NCI-H2196 treated with DMSO at 0.1 percent for 48 hours (cell line): ENCODE measurements at regions not wholly inside any gene's neighbourhood (a gene's known extent, or its start where the extent isn't known, plus 50 kb on each side); places are given as distances from the start of the nearest gene placed in this dataset.
"Not testable (repeated sequence)": the region's sequence is repeated elsewhere in the genome, so short reads cannot be mapped to it uniquely, and the experiment has no call there.

Source experiments
- DNase-seq: peaks from one replicate; lab custom pipeline; 2025; ENCODE audit not compliant: unreplicated experiment; lab: John Stamatoyannopoulos, UW

- DNase-seq: no peak
Observed at GRCh38 chr4:114417214-114417613, 181.4 kb upstream of the UGT8 start.

DNA sequence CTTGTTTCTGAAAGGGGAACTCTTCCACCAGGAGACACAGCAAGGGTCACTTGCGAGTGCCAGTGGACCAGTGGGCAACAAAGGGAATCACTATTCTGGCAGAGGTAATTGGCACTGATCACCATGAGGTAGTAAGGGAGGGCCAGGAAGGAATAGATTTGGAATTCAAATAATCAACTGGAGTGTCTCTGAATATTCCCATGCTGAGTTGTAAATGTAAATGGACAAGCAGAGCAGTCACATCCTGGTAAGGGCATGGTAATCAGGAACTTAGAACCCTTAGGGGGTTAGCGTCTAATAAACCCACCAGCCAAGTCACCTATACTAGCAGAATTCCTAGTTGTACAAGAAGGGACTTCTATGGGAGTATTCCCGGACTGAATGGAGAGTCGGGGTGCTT lies 178.5 kb upstream of the UGT8 start:
- DNase-seq: no peak

GRCh38 chr4:114423582-114423981 lies 175.0 kb upstream of the UGT8 start:
- no peak for DNase-seq

GRCh38 chr4:114435116-114435515 lies 163.5 kb upstream of the UGT8 start:
- DNase-seq: no peak

DNA sequence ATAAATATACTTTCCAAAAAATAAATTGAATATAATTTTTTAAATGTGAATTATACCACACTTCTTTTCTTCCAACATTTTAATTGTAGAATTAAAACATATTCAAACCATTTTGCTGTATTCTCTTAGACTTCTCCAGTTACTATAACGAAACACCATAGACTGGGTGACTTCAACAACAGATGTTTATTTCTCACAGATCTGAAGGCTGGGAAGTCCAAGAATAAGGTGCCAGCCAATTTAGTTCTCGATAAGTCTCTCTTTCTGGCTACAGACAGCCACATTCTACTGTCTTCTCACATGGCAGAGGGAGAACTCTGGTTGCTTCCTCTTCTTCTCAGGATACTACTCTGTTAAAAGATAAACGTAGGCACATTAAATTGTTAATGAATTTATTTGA lies 155.8 kb upstream of the UGT8 start:
- no peak for DNase-seq

DNA sequence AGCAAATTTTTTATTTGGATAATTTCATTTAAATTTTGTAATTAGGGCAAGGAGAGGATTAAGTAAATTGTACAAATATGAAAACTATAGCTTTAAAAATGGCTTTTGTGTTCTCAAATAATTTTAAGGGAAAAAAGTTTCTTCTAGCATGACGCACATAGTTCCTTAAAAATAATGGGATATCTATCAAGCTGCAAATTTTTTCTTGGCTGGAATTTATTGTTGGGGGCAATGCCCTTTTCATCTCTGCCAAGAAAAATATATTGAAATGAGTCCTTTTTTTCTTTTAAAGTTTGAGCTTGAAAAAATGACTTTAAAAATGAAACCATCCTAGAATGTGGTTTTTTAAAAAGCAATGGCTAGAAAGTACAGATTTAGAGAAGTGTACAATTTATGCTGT lies 154.4 kb upstream of the UGT8 start:
- DNase-seq: no peak

DNA sequence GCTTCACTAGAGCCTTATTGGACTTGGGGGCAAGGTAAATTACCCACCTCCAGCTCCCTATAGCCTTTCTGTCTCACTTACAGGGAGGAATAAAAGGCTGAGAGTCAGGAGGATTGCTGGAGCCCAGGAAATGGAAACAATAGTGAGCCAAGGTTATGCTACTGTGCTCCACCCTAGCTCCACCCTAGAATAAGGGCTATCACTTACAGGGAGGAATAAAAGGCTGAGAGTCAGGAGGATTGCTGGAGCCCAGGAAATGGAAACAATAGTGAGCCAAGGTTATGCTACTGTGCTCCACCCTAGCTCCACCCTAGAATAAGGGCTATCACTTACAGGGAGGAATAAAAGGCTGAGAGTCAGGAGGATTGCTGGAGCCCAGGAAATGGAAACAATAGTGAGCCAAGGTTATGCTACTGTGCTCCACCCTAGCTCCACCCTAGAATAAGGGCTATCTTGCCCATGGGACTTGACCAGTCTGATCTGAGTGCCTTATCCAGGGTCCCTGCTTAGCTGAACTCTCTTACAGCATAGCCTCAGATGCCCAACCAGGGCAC lies 150.6 kb upstream of the UGT8 start:
- DNase-seq: not testable (repeated sequence)

- DNase-seq: no peak
Observed at GRCh38 chr4:114458728-114459127, 139.9 kb upstream of the UGT8 start.

DNA sequence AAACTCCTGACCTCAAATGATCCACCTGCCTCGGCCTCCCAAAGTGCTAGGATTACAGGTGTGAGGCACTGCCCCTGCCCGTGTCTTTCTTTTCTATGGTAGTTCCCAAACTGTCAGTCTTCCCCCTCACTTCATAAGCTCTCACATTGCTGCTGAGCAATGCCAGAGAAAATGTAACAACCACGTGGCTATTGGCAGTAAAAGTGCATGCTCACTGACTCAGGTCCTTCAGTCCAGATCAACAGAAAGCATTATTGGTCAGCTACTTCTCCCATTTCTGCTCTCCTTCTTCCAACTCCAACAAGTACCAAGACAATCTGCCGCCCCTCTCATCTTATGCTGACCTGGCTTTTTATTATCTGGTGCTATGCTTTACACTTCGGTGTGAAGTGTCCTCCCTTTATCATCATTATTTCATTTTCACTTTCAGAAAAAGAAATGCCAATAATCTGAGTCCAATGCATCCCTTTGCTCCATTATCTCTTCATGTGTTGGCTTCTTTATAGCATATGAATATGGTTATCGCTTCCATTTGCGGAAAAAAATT lies 133.8 kb upstream of the UGT8 start:
- no peak for DNase-seq

- DNase-seq: no peak
Observed at GRCh38 chr4:114465766-114466165, 132.8 kb upstream of the UGT8 start.

DNA sequence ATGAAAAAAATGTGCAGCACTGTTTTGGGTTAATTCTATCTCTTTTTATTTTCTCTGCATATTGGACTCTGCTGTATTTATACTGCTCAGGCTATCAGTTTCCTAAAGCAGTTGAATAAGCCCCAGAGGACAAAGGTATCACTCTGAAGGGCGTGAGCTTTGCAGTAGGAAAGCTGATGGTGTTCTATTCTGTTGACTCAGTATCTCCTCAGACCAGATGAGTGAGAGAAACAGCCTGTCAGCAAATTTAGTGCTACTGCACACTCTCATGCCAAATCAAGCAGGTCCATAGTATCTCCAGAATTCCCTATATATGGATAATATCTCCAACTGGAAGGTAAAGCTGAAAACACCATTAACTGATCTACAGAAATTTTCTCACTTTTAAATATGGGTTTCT lies 132.3 kb upstream of the UGT8 start:
- DNase-seq: no peak

- DNase-seq: no peak
Observed at GRCh38 chr4:114472269-114473032, 126.2 kb upstream of the UGT8 start.

DNA sequence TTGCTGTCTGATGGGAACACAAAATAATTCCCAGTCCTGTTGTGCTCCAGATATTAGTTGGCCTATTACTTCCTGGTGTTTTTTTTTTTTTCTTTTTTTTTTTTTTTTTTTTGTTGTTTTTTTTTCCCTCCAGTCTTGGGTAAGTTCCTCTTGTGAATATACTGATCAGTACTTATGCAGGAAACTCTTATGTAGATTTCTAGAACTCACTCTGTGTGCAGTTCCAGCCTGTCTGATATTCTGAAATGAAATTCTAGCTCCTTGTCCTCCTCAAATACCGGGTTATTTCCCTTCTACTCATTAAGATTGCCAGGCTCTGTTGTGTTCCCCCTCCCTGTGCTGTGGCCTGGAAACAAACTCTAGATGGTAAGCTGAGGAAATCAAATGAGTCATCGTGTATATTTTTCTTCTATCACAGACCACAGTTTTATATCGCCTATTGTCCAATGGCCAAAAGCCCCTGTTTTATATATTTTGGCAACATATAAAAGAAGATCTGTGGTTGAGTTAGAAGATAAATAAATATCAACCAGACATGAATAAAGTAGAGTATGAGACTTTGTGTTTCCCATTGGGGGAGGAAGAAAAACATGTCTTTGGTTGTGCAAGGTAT lies 124.3 kb upstream of the UGT8 start:
- DNase-seq: no peak

DNA sequence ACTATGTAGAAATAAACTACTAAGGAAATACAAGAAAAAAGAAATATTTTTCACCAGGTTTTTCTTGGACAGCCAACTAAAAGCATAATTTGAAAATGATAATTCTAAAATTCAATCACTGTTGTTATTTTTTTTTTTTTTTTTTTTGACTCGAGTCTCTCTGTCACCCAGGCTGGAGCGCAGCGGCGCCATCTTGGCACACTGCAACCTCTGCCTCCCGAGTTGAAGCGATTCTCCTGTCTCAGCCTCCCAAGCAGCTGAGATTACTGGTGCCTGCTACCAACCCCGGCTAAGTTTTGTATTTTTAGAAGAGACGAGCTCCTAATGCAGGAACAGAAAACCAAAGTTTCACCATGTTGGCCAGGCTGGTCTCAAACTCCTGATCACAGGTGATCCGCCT lies 122.3 kb upstream of the UGT8 start:
- no peak for DNase-seq

DNA sequence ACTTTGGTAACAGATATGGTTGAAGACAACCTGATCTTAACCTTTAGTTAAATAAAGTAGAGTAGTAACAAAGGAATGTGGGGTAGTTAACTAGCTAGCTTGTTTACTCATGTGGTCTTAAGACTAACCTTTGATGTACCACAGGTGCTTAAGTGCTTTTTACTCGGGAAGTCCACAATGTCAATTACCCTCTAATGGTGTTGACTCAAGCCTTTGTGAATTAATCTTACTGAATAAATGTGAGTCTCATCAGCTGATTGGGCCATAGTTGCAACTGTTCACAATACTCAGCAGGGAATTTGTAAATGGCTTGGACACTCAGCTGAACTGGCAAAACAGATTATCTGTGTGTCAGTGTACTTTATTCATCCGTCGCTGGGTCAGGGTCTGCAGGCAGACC lies 119.0 kb upstream of the UGT8 start:
- DNase-seq: no peak

DNA sequence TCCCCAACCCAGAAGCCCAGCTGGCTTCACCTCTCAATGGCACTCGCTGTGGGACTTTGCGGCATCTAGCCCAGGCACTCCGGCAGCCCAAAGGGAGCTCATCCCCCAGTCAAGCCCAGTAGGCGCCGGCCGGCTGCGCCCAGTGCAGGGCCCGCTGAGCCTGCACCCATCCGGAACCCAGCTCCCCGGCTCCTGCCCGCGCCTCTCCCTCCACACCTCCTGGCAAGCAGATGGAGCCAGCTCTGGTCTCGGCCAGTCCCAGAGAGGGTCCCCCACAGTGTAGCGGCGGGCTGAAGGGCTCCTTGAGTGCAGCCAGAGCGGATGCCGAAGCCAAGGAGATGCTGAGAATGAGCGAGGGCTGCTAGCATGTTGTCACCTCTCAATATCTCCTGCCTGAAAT lies 116.8 kb upstream of the UGT8 start:
- DNase-seq: no peak

- DNase-seq: no peak
Observed at GRCh38 chr4:114487101-114487500, 111.5 kb upstream of the UGT8 start.

GRCh38 chr4:114488301-114488982 lies 110.2 kb upstream of the UGT8 start:
- no peak for DNase-seq

- DNase-seq: no peak
Observed at GRCh38 chr4:114494246-114494803, 104.3 kb upstream of the UGT8 start.

GRCh38 chr4:114495471-114495928 lies 103.1 kb upstream of the UGT8 start:
- DNase-seq: no peak

- no peak for DNase-seq
Observed at GRCh38 chr4:114497116-114497515, 101.5 kb upstream of the UGT8 start.
